ENCODE measurements at regions not wholly inside any gene's neighbourhood (a gene's known extent, or its start where the extent isn't known, plus 50 kb on each side); places are given as distances from the start of the nearest gene placed in this dataset.
"Not testable (repeated sequence)": the region's sequence is repeated elsewhere in the genome, so short reads cannot be mapped to it uniquely, and the experiment has no call there.

- Histone ChIP-seq H3K9me3 (ENCODE audit: control insufficient read depth in 4 of 4, insufficient read depth in 3 of 4, low read length in 3 of 4) (no peaks in the 10 kb centered on the region), H3K9ac (ENCODE audit: insufficient read depth in 1 of 2, low read length in 2 of 2) (no peak overlapping the region), H3K4me3 (no peak overlapping the region), H3K4me1 (ENCODE audit: control insufficient read depth in 5 of 5, insufficient read depth in 5 of 5, low read length in 5 of 5) (peaks cover 0 to 17% (median 0%) of the 10 kb centered on the region in 5 donors), H3K27me3 (ENCODE audit: control insufficient read depth in 3 of 3, insufficient read depth in 3 of 3, low read length in 2 of 3) (no peaks in the 10 kb centered on the region), H3K36me3 (ENCODE audit: control insufficient read depth in 4 of 4, insufficient read depth in 4 of 4, low read length in 4 of 4) (no peaks in the 10 kb centered on the region), H3K27ac (ENCODE audit: low read depth in 1 of 2, low read length in 1 of 2) (no peak overlapping the region)
- DNase-seq (peak; percentile 35 to 88 (median 80)), ATAC-seq (ENCODE audit: insufficient read depth, low FRiP score) (no peak)
- WGBS, 2 donors: 62 to 73% methylated on average over 1 of the region's 1 CpG
- TF ChIP-seq, protein P1, sequence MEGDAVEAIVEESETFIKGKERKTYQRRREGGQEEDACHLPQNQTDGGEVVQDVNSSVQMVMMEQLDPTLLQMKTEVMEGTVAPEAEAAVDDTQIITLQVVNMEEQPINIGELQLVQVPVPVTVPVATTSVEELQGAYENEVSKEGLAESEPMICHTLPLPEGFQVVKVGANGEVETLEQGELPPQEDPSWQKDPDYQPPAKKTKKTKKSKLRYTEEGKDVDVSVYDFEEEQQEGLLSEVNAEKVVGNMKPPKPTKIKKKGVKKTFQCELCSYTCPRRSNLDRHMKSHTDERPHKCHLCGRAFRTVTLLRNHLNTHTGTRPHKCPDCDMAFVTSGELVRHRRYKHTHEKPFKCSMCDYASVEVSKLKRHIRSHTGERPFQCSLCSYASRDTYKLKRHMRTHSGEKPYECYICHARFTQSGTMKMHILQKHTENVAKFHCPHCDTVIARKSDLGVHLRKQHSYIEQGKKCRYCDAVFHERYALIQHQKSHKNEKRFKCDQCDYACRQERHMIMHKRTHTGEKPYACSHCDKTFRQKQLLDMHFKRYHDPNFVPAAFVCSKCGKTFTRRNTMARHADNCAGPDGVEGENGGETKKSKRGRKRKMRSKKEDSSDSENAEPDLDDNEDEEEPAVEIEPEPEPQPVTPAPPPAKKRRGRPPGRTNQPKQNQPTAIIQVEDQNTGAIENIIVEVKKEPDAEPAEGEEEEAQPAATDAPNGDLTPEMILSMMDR (IDR thresholded peaks at IDR 0.05; ENCODE audit: control extremely low read depth, extremely low read depth): no peak
Measured at GRCh38 chr21:18117176-18117575, 127.5 kb upstream of the CHODL start.

DNA sequence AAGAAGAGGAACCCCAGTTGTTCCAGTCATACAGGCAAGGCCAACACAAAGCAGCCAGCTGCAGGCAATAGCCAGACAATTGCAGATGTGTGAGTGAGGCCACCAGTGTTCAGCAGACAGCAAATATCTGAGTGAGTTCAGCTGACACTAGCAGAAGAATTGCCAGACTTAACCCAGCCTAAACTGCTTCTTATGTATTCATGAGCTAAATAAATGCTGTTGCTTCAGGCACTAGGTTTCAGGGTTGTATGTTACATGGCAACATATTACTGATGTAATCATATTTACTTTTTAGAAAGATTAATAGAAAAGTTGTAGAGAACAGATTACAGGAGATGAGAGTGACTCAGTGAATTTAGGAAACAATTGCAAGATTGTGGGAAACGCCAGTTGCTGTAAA is 129.8 kb upstream of the CHODL start:
- WGBS, 2 donors: 81 to 83% methylated on average over 1 of the region's 1 CpG
- TF ChIP-seq, protein P1 (IDR thresholded peaks at IDR 0.05; ENCODE audit: control extremely low read depth, extremely low read depth): no peak
- no peaks in the 10 kb centered on the region for H3K36me3 ChIP-seq (ENCODE audit: control insufficient read depth in 4 of 4, insufficient read depth in 4 of 4, low read length in 4 of 4)
- H3K9ac ChIP-seq (ENCODE audit: insufficient read depth in 1 of 2, low read length in 2 of 2): no peak overlapping the region
- H3K4me3 ChIP-seq: no peak overlapping the region
- H3K9me3 ChIP-seq (ENCODE audit: control insufficient read depth in 4 of 4, insufficient read depth in 3 of 4, low read length in 3 of 4): no peaks in the 10 kb centered on the region
- H3K27me3 ChIP-seq (ENCODE audit: control insufficient read depth in 3 of 3, insufficient read depth in 3 of 3, low read length in 2 of 3): no peaks in the 10 kb centered on the region
- no peak overlapping the region for H3K27ac ChIP-seq (ENCODE audit: low read depth in 1 of 2, low read length in 1 of 2)
- ATAC-seq (ENCODE audit: insufficient read depth, low FRiP score) (no peak), DNase-seq (peak; percentile 28 to 82 (median 62))
- H3K4me1 ChIP-seq (ENCODE audit: control insufficient read depth in 5 of 5, insufficient read depth in 5 of 5, low read length in 5 of 5): peaks cover 0 to 17% (median 0%) of the 10 kb centered on the region in 5 donors

DNA sequence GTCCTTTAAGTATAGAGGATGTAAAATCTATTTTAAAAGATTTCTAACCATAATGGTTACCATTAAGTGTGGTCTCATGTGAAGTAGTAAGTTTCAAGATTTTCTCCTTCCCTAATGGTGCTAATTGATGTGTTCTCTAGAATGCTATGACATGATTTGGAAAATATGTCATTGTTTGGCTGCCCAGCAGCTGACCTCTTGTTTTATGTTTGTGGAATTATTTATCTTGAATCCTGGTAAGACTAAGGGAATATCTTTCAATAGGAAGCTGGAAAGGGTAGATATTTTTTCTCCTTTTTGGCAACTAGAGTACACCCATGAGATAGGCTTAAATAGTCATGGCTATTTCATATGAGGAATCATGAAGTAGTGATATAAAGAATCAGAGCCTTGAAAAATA is 139.8 kb upstream of the CHODL start:
- DNase-seq (peak in 2 of 3 donors; percentile 16 to 29), ATAC-seq (ENCODE audit: insufficient read depth, low FRiP score) (no peak)
- Histone ChIP-seq H3K36me3 (ENCODE audit: control insufficient read depth in 4 of 4, insufficient read depth in 4 of 4, low read length in 4 of 4) (no peaks in the 10 kb centered on the region), H3K4me3 (no peak overlapping the region), H3K27me3 (ENCODE audit: control insufficient read depth in 3 of 3, insufficient read depth in 3 of 3, low read length in 2 of 3) (no peaks in the 10 kb centered on the region), H3K27ac (ENCODE audit: low read depth in 1 of 2, low read length in 1 of 2) (no peak overlapping the region), H3K9me3 (ENCODE audit: control insufficient read depth in 4 of 4, insufficient read depth in 3 of 4, low read length in 3 of 4) (peaks cover 0 to 2% (median 0%) of the 10 kb centered on the region in 4 donors), H3K4me1 (ENCODE audit: control insufficient read depth in 5 of 5, insufficient read depth in 5 of 5, low read length in 5 of 5) (no peaks in the 10 kb centered on the region), H3K9ac (ENCODE audit: insufficient read depth in 1 of 2, low read length in 2 of 2) (no peak overlapping the region)
- TF ChIP-seq, protein P1 (IDR thresholded peaks at IDR 0.05; ENCODE audit: control extremely low read depth, extremely low read depth): no peak

DNA sequence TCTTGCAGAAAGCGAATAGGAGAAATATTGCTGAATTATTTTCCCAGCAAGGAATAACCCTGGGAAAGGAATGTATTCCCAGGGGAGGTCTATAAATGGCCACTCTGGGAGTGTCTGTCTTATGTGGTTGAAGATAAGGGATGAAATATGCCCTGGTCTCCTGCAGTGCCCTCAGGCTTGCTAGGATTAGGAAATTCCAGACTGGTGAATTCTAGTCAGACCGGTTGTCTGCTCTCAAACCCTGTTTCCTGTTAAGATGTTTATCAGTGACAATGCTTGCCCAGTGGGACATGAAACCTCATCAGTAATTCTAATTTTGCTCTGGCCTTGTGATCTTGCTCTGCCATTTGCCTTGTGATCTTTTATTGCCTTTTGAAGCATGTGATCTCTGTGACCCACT is 148.2 kb upstream of the CHODL start:
- not testable (repeated sequence) for H3K4me3 ChIP-seq; DNase-seq; H3K27ac ChIP-seq (ENCODE audit: low read depth in 1 of 2, low read length in 1 of 2); H3K4me1 ChIP-seq (ENCODE audit: control insufficient read depth in 5 of 5, insufficient read depth in 5 of 5, low read length in 5 of 5); ATAC-seq (ENCODE audit: insufficient read depth, low FRiP score); H3K9me3 ChIP-seq (ENCODE audit: control insufficient read depth in 4 of 4, insufficient read depth in 3 of 4, low read length in 3 of 4); H3K9ac ChIP-seq (ENCODE audit: insufficient read depth in 1 of 2, low read length in 2 of 2); H3K27me3 ChIP-seq (ENCODE audit: control insufficient read depth in 3 of 3, insufficient read depth in 3 of 3, low read length in 2 of 3); H3K36me3 ChIP-seq (ENCODE audit: control insufficient read depth in 4 of 4, insufficient read depth in 4 of 4, low read length in 4 of 4)
- WGBS, 2 donors: 69 to 92% methylated on average over 2 of the region's 2 CpGs
